ENCODE measurements at regions not wholly inside any gene's neighbourhood (a gene's known extent, or its start where the extent isn't known, plus 50 kb on each side); places are given as distances from the start of the nearest gene placed in this dataset.

GRCh38 chr3:178392511-178392926, 143.7 kb upstream of the KCNMB2 start:
- TF ChIP-seq POLR2AphosphoS5 (IDR thresholded peaks at IDR 0.05; ENCODE audit: low read depth, low read length) = no peak
- TF ChIP-seq POLR2A (IDR thresholded peaks at IDR 0.05; ENCODE audit: low read depth, low read length) = no peak
- TF ChIP-seq TAF1 (IDR thresholded peaks at IDR 0.05; ENCODE audit: borderline replicate concordance, low read depth, low read length) = no peak
